ENCODE measurements at regions not wholly inside any gene's neighbourhood (a gene's known extent, or its start where the extent isn't known, plus 50 kb on each side); places are given as distances from the start of the nearest gene placed in this dataset.
"Not testable (repeated sequence)": the region's sequence is repeated elsewhere in the genome, so short reads cannot be mapped to it uniquely, and the experiment has no call there.

DNA sequence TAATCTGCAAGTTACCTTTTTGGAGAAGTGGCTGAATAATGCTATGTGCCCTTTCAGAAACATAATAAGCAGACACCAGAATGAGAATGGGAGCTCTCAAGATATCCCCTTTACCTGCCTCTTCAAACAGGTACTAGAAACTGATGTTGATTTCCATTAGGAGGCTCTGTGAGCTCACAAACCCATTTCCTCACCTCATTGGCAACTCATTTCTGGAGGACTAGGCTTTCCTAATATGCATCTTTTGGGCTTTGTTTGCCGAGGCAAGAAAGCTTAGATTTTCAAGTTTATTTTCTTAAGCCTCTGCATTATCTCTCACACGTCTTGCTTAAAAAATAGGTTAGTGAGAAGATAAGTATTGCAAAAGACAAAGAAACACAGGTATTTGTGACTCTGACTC is 313.1 kb upstream of the IRS4 start:
- H3K36me3 Mint-ChIP-seq, result no peaks in the 10 kb centered on the region
- no peak for DNase-seq
- H3K9me3 Mint-ChIP-seq, result no peaks in the 10 kb centered on the region
- no peak overlapping the region for H3K4me3 Mint-ChIP-seq
- H3K27ac Mint-ChIP-seq, result no peak overlapping the region
- no peaks in the 10 kb centered on the region for H3K4me1 Mint-ChIP-seq
- H3K27me3 Mint-ChIP-seq, result no peaks in the 10 kb centered on the region

DNA sequence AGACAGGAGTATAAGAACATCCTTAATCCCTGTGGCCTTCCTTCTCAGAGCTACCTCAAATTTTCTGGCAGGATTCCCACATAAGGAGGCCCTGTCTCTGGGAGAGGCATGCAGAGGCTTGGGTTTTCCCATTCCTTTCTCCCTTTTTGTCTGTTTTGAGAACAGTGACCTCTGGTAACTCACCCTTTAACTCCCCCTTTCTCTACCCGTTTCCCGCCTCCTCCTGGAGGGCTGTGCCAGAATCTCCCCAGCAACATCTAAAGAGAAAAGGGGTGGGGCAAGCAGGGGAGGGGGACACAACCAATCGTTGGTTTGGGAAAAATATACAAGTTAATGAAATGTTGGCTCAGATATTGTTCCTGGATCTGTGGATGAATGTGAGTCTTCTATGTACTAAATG is 303.7 kb upstream of the IRS4 start:
- no peaks in the 10 kb centered on the region for H3K4me1 Mint-ChIP-seq
- no peaks in the 10 kb centered on the region for H3K27me3 Mint-ChIP-seq

DNA sequence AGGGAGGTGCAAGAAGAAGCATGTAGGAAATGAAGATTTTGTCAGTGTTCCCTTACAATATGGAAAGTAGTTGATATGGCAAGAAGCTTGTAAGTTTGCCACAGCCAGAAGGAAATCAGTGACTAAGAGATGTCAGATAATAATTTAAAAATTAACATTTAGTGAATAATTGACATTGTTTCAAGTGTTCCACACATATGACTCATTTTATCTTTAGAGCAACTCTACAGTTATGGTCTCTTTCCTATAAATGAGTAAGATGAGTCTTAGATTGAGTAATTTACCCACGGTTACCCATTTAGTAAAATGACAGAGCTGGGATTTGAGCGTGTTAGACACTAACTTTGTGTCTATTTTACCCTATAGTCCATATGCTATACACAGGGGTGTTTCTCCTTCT is 300.3 kb upstream of the IRS4 start:
- no peaks in the 10 kb centered on the region for H3K4me1 Mint-ChIP-seq
- H3K9me3 Mint-ChIP-seq, result peaks cover 2% of the 10 kb centered on the region
- DNase-seq, result no peak
- no peak overlapping the region for H3K4me3 Mint-ChIP-seq
- no peaks in the 10 kb centered on the region for H3K36me3 Mint-ChIP-seq
- H3K27me3 Mint-ChIP-seq, result no peaks in the 10 kb centered on the region
- no peak overlapping the region for H3K27ac Mint-ChIP-seq

More for the DNA sequence above, 303.7 kb upstream of the IRS4 start:
- peaks cover 2% of the 10 kb centered on the region for H3K9me3 Mint-ChIP-seq
- DNase-seq, result no peak
- H3K4me3 Mint-ChIP-seq, result no peak overlapping the region
- H3K36me3 Mint-ChIP-seq, result no peaks in the 10 kb centered on the region
- H3K27ac Mint-ChIP-seq, result no peak overlapping the region

DNA sequence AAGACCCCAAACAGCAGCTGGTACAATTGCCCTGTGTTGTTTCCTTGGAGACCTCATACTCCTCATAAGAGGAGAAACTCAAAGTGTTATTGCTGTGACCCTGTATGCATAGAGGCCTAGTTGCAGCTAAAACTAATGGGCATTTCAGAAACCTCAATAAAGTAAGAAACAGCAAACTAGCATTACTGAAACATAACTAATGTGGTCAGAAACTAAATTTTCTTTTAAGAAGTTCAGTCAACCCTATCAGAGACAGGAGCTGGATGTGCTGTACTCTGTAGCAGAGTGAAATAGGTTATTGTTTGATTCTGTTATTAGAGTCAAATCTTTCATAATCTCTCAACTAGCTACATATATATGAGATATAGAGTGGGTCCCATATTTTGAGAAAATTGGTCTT is 257.5 kb upstream of the IRS4 start:
- Mint-ChIP-seq H3K4me3 (no peak overlapping the region), H3K27ac (no peak overlapping the region), H3K27me3 (no peaks in the 10 kb centered on the region), H3K36me3 (no peaks in the 10 kb centered on the region), H3K9me3 (peaks cover 2% of the 10 kb centered on the region), H3K4me1 (no peaks in the 10 kb centered on the region)
- DNase-seq, result no peak

DNA sequence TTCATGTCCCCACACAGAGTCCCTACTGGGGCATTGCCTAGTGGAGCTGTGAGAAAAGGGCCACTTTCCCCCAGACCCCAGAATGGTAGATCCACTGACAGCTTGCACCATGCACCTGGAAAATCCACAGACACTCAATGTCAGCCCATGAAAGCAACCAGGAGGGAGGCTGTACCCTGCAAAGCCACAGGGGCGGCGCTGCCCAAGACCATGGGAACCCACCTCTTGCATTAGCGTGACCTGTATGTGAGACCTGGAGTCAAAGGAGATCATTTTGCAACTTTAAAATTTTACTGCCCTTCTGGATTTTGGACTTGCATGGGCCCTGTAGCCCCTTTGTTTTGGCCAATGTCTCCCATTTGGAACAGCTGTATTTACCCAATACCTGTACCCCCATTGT is 236.5 kb upstream of the IRS4 start:
- H3K4me1 Mint-ChIP-seq, H3K27ac Mint-ChIP-seq, H3K4me3 Mint-ChIP-seq, H3K27me3 Mint-ChIP-seq, H3K9me3 Mint-ChIP-seq, H3K36me3 Mint-ChIP-seq, DNase-seq: not testable (repeated sequence)

DNA sequence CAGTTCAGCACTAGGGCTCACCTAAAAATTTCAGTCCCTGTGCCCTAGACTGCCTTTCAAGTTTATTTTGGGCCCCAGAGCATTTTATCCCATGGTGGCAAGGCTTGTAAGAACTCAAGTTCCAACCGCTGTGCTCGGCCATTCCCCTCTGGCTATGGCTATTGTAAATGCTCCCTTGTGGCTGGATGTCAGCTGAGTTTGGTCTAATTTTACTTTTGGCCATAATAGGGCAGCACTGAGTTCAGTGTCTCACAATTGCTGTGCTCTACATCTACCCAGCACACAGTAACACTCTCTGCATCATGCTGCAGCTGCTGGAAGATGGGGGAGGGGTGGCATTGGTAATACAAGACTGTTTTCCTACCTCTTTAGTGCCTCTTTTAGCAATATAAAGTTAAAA is 210.8 kb upstream of the IRS4 start:
- Mint-ChIP-seq H3K4me3 (no peak overlapping the region), H3K4me1 (no peaks in the 10 kb centered on the region), H3K9me3 (no peaks in the 10 kb centered on the region), H3K27me3 (no peaks in the 10 kb centered on the region), H3K36me3 (no peaks in the 10 kb centered on the region), H3K27ac (no peak overlapping the region)
- DNase-seq, result no peak

DNA sequence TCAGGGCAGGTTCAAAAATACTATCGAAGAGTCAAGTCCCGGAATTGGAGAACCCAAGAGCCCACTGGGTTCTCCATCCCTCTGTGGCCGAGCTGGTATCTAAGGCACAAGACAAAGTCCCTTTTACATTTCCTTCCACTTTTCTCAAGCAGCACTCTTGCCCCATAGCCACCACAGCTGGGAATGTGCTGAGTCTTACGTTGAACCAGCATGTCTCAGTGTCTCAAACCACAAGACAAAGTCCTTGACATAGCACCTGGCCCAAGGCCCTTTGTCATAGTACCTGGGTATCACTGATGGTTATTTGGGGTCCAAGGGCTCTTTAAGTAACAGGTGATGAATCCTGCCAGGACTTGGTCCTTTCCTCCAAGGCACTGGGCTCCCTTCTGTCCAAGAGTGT is 210.2 kb upstream of the IRS4 start:
- Mint-ChIP-seq H3K27me3 (no peaks in the 10 kb centered on the region), H3K4me1 (no peaks in the 10 kb centered on the region), H3K4me3 (no peak overlapping the region), H3K27ac (no peak overlapping the region), H3K9me3 (no peaks in the 10 kb centered on the region), H3K36me3 (no peaks in the 10 kb centered on the region)
- no peak for DNase-seq

DNA sequence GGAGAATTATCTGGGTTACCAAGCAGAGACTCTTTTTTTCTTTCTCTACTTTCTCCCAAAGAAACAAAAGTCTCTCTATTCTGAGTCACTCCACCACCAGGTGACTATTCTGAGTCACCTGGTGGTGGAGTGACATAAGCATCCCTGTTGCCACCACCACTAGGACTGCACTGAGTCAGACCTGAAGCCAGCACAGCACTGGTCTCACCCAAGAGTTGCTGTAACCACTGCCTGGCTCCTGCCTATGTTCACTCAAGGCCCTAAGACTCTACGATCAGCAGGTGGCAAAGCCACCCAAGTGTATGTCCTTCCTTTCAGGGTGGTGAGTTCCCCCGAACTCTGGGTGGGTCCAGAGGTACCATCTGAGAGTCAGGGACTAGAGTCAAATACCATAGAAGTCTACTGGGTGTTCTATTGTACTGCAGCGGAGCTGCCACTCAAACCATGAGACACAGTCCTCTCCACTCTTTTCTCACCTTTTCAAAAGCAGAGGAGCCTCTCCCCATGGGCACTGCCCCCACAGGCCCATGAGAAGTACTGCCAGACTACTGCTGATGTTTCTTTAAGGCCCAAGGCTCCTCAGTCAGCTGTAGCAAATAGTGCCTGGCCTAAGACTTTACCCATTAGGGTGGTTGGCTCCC is 209.6 kb upstream of the IRS4 start:
- H3K4me1 Mint-ChIP-seq, result no peaks in the 10 kb centered on the region
- no peaks in the 10 kb centered on the region for H3K36me3 Mint-ChIP-seq
- no peaks in the 10 kb centered on the region for H3K27me3 Mint-ChIP-seq
- peaks cover 5% of the 10 kb centered on the region for H3K9me3 Mint-ChIP-seq
- H3K4me3 Mint-ChIP-seq, result no peak overlapping the region
- DNase-seq, result no peak
- no peak overlapping the region for H3K27ac Mint-ChIP-seq

DNA sequence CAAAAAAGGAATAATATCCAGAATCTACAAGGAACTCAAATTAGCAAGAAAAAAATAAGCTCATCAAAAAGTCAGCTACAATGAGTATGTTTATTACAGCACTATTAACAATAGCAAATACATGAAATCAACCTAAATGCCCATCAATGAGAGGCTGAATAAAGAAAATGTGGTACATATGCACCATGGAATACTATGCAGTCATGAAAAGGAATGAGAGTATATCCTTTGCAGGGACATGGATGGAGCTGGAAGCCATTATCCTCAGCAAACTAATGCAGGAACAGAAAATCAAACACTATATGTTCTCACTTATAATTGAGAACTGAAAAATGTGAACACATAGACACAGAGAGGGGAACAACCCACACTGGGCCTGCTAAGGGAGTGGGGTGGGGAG is 178.4 kb upstream of the IRS4 start:
- peaks cover 10% of the 10 kb centered on the region for H3K9me3 Mint-ChIP-seq
- no peaks in the 10 kb centered on the region for H3K4me1 Mint-ChIP-seq
- no peak for DNase-seq
- H3K27me3 Mint-ChIP-seq, result no peaks in the 10 kb centered on the region
- no peak overlapping the region for H3K4me3 Mint-ChIP-seq
- no peak overlapping the region for H3K27ac Mint-ChIP-seq
- no peaks in the 10 kb centered on the region for H3K36me3 Mint-ChIP-seq

DNA sequence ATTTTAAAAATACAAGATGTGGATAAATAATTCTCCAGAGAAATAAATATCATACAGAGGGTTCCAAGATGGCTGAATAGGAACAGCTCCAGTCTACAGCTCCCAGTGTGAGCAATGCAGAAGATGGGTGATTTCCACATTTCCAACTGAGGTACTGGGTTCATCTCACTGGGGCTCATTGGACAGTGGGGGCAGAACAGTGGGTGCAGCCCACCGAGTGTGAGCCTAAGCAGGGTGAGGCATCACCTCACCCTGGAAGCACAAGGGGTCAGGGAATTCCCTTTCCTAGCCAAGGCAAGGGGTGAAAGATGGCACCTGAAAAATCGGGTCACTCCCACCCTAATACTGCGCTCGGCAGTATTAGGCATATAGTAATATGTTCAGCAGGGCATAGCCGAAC is 167.5 kb upstream of the IRS4 start:
- not testable (repeated sequence) for DNase-seq, H3K27ac Mint-ChIP-seq, H3K36me3 Mint-ChIP-seq, H3K4me1 Mint-ChIP-seq, H3K9me3 Mint-ChIP-seq, H3K4me3 Mint-ChIP-seq, H3K27me3 Mint-ChIP-seq

DNA sequence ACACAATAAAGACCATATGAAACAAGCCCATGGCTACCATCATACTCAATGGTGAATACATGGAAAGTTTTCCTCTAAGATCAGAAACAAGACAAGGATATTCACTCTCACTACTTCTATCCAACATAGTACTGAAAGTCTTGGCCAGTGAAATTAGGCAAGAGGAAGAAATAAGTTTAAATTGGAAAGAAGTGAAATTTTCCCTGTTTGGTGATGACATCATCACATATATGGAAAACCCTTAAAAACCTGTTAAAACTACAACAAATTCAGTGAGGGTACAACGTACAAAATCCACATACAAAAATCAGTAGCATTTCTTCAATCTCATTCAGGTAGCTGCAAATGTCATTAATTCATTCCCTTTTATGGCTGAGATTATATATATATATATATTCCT is 164.0 kb upstream of the IRS4 start:
- no peak for DNase-seq
- no peaks in the 10 kb centered on the region for H3K36me3 Mint-ChIP-seq
- H3K4me1 Mint-ChIP-seq, result no peaks in the 10 kb centered on the region
- peaks cover 6% of the 10 kb centered on the region for H3K9me3 Mint-ChIP-seq
- H3K4me3 Mint-ChIP-seq, result no peak overlapping the region
- H3K27ac Mint-ChIP-seq, result no peak overlapping the region
- no peaks in the 10 kb centered on the region for H3K27me3 Mint-ChIP-seq

DNA sequence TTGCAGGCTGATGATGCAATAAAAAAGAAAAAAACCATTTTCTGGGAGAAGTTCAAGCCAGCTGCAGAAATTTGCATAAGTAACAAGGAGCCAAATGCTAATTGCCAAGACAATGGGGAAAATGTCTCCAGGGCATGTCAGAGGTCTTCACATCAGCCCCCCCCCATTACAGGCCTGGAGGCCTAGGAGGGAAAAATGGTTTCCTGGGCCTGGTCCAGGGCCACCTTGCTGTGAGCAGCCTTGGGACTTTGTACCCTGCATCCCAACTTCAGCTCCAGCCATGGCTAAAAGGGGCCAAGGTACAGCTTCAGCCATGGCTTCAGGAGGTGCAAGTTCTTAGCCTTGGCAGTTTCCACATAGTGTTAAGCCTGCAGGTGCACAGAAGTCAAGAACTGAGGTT is 160.0 kb upstream of the IRS4 start:
- peaks cover 10% of the 10 kb centered on the region for H3K9me3 Mint-ChIP-seq
- not testable (repeated sequence) for H3K36me3 Mint-ChIP-seq, H3K27ac Mint-ChIP-seq, H3K4me3 Mint-ChIP-seq, H3K27me3 Mint-ChIP-seq, DNase-seq, H3K4me1 Mint-ChIP-seq

DNA sequence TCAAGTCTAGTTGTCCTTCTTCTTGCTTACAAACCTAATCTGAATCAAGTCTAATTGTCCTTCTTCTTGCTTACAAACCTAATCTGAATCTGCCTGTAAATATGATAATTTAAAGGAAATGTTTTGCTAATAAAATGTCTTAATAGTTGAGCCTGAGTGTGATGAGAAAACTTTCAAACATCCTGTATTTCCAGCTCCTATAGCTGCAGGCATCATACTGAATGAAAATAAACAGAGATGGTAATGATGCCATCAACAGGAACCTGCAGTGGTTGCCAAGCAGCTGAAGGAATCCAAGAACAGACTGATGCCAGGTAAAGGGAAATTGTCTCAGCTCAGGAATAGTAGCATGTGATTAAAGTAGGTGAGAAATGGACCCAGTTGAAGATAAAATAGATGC is 156.1 kb upstream of the IRS4 start:
- Mint-ChIP-seq H3K27ac (no peak overlapping the region), H3K36me3 (no peaks in the 10 kb centered on the region), H3K9me3 (peaks cover 10% of the 10 kb centered on the region), H3K4me3 (no peak overlapping the region), H3K4me1 (no peaks in the 10 kb centered on the region), H3K27me3 (no peaks in the 10 kb centered on the region)
- DNase-seq, result no peak

DNA sequence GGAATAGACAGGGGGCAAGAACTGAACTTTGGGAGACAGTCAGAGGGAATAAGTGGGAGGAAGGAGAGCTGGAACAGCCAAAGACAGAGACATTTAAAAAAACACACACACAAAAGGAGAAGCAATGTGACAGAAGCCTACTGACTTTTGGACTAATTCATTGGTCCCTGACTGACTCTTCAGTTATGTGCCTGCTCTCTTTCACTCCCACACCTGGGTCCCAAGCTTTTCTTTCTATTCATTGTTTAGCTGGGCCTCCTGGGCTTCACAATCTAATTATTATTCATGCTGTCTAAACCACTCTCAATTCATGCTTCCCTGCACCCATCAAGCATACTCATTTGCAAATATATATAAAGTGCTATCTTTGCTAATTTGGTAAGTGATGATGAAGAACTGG is 139.2 kb upstream of the IRS4 start:
- DNase-seq, result no peak
- Mint-ChIP-seq H3K4me1 (no peaks in the 10 kb centered on the region), H3K4me3 (no peak overlapping the region), H3K27ac (no peak overlapping the region), H3K27me3 (no peaks in the 10 kb centered on the region), H3K36me3 (no peaks in the 10 kb centered on the region), H3K9me3 (peaks cover 3% of the 10 kb centered on the region)

DNA sequence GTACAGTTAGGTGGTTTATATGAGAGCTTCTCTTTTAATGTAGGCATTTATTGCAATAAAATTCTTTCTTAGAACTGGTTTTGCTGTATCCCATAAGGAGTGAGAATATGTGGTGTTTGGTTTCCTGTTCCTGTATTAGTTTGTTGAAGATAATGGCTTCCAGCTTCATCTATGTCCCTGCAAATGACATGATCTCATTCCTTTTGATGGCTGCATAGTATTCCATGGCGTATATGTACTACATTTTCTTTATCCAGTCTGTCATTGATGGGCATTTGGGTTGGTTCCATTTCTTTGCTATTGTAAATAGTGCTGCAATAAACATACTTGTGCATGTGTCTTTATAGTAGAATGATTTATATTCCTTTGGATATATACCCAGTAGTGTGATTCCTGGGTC is 106.7 kb upstream of the IRS4 start:
- H3K4me3 Mint-ChIP-seq, DNase-seq, H3K9me3 Mint-ChIP-seq, H3K4me1 Mint-ChIP-seq, H3K27ac Mint-ChIP-seq, H3K36me3 Mint-ChIP-seq, H3K27me3 Mint-ChIP-seq: not testable (repeated sequence)

DNA sequence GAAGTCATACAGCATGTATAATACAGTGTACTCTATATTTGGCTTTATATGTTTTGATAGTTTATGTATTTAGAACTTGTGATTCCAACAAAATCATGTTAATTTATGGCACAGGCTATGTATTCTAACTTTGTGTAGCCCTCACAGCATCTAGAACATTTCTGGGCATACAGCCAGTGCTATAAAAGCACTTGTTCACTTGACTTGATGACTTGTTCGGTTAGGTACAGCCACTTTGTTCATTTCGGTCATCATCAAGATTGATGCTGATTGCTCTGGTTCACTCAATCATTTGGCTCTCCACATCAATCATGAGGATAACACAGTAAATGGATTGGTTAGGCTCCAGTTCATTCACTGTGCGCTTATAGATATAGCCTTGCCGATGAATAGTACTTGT is 97.6 kb upstream of the IRS4 start:
- H3K4me3 Mint-ChIP-seq, result no peak overlapping the region
- DNase-seq, result no peak

DNA sequence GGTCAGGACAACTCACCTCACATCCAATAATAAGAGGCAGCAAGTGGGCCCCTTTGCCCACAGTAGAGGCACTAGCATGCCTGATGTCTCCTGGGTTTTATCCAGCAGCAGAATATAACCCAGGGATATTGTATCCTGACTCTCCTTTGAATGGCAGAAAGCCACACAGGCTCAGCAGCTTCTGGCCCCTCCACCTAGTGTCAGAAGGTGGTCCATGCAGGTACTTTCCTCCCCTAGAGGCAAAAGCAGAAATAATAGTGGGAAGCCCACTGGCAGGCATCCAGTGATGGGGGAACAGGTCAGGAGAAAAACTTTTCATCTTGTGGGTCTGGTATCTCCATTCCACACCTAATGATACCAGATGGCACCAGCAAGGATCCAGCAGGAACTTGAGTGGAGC is 75.5 kb upstream of the IRS4 start:
- Mint-ChIP-seq H3K4me3 (no peak overlapping the region), H3K36me3 (no peaks in the 10 kb centered on the region), H3K9me3 (no peaks in the 10 kb centered on the region), H3K27me3 (no peaks in the 10 kb centered on the region), H3K27ac (no peak overlapping the region), H3K4me1 (no peaks in the 10 kb centered on the region)
- DNase-seq, result no peak

More for the DNA sequence above, 97.6 kb upstream of the IRS4 start:
- Mint-ChIP-seq H3K27me3 (no peaks in the 10 kb centered on the region), H3K4me1 (no peaks in the 10 kb centered on the region), H3K27ac (no peak overlapping the region), H3K9me3 (peaks cover 1% of the 10 kb centered on the region), H3K36me3 (no peaks in the 10 kb centered on the region)

Measured in activated naive CD8-positive, alpha-beta T cell treated with anti-CD3 and anti-CD28 coated beads for 36 hours (primary cell).